GM21447 (cell line): ENCODE measurements at regions not wholly inside any gene's neighbourhood (a gene's known extent, or its start where the extent isn't known, plus 50 kb on each side); places are given as distances from the start of the nearest gene placed in this dataset.
A peak's percentile ranks its signal among the peaks of the same experiment; 100 is the strongest.
"Not testable (repeated sequence)": the region's sequence is repeated elsewhere in the genome, so short reads cannot be mapped to it uniquely, and the experiment has no call there.

Source experiments
- ATAC-seq: cut with Tn5 transposase; IDR thresholded peaks from one replicate; pipeline ENCODE4 v1.9.1; 2021; ENCODE audit not compliant: unreplicated experiment

DNA sequence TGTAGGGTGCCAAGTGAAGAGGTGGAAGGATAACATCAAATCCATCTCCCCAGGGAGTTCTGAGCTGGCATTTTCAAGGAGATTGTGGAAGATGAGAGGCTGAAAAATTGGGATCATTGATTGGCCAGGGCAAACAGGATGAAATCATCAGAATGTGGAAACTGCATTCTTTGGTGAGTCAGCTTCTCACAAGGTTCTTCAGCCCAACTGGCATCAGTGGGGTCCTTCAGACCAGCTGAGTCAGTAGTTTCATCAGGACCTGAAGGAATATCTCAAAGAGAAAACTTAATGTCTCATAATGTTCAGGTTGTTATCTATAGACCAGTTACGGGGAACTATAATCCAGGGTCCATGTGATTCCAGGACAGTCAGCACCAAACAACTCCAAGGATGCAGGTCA, 195.8 kb downstream of the HAO1 start:
- no peak for ATAC-seq

DNA sequence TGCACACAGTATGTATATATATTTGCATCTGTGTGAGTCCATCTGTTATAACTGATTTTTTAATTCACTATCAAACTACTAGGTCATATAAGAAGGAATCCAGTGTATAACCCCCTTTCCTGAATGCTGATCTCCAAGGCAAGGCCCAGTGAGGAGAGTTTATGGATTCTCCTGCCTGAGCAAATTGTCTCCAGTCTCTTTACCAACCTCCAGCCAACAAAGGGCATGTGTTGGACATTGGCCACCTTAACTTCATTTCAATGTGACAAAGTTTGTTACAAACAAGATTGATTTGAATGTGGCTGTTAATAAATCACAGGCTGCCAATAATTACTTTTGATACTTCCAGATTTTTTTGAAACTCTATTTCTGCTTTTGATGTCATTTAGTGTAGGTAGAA, 191.6 kb downstream of the HAO1 start:
- ATAC-seq, result no peak

DNA sequence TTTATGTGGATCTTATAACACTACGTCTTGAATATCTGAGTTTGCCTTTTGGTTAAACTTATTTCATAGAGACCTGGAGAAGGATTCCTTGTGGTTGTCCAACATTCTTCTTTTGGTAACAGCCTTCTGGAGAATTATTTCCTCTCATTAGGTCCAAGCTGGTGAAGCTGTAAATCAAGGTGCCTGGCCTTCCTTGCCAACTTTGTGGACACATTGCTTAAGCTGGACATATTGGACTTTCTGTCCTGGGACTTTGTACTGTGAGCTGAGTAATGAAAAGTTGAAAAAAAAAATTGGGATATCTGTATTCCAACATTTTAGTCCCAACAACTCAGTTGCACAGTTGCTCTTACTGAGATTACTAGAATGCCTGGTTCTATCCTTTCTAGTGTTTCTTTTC, 186.2 kb downstream of the HAO1 start:
- no peak for ATAC-seq

DNA sequence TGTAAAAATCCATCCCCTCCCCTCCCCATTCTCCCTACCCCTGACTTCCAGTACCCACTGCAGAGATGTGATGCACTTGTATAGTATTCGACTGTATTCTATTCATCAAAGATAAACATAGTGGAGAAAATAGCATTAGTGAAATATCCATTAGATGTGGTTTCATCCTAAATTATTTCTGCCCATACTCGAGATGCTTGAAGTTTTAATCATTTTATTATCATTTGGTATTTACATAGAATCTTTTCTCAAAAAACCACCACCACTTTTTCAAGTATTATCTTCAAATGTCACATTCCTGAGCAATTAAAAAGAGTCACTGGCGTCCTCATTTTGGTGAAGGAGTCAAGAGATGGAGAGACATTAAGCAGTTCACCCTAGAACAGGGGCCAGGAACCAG, 181.9 kb downstream of the HAO1 start:
- no peak for ATAC-seq

DNA sequence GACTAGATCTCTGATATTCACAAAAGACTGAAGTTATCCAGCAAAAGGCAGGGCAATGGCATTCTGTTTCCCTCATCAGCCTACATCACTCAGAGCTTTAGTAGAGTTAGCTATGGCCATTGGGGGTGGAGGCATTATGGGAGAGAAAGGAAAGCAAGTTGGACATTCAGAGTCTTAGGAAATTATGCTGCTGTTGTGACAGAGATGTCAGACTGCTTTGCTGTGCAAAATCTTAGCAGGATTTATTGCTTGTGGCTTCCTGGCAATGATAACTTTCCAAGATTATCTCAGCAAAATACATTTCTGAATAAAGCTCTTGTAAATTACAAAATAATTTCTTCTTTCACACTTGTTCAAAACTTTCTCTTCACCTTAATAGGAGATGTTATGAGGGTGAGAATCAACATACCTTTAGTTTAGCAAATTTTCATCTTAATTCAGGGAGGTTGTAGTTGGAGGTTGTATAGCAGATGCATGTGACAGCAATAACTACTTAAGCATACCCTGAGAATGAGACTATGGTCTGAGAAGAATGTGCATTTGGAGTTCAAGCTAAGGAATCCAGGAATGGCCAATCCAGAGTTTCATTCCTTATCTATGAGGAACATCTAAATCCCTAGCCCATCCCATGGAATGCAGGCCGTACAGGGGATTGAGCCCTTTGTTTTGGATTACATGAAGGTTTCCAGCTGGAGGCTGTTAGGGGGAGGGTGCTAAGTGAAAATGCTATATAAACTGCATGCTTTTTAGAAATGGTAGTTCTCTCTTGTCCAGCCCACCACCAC, 179.8 kb downstream of the HAO1 start:
- ATAC-seq, result no peak

DNA sequence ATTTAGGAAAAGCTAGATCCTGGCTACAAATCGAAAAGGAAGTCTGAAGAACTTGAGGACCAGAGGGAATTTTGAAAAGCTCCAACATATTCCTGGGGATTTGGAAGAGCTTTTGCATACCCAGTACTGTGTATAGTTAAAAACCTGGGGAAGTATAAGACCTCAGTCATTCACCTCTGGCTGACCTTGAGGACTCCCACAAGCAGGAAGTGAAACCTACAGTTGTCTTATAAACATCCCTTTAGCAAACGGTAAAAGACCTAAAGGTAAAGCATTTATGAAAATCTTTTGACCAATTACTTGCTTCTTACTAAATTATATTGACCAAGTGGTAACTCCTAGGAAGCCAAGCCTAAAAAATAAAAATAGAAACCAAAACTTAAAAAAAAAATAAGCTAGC, 175.0 kb downstream of the HAO1 start:
- ATAC-seq, result peak; percentile 73

DNA sequence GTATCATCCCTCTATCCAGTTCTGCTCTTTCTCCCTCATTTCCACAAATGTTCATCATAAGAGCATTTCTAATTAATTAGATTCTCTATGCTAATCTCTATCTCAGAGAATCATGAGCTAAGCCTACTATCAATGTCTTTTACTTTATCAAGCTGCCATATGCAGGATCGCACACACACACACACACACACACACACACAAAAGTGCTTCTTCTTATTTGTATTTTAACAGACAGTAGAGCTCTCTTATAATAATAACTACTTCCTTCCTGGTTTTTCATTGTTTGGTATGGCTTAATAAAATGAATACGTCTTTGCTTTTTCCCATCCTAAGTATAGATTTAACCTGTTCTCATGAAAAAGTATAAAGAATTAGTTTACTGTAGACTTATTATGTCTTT, 170.2 kb downstream of the HAO1 start:
- ATAC-seq, result no peak

DNA sequence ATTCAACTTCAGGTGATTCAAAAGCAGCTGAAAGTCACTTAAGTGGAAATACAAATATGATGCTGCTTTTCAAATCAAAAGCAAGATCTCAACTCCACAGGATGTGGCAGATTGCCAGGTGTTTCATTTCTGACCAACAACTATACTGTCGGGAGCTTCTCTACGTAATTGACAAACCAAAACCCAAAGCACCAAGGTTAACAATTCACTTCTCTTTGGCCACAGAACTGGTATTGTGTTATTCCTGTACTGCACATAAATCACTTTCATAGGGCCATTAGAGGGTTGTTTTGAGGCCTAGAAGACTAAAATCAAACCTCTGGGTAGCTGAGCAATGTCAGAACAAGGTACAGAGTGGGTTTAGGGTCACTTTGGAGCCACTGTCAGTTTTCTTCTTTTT, 169.7 kb downstream of the HAO1 start:
- peak; percentile 93 for ATAC-seq

DNA sequence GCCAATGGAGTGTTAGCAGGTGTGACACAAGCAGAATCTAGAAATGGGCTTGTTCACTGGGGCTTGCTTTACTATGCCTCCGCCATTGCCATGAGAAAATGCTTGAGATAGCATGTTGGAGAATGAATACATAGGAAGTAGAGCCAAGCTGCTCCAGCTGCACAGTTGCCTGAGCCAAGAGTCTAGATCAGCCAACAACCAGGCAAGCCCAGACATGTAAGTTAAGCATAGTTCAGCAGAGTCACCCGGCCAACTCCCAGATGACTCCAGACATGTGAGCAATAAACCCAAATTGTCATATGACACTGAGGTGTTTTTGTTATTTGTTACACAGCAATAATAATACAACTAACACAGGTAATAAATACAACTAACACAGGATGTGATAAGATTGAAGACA, 167.9 kb downstream of the HAO1 start:
- no peak for ATAC-seq

DNA sequence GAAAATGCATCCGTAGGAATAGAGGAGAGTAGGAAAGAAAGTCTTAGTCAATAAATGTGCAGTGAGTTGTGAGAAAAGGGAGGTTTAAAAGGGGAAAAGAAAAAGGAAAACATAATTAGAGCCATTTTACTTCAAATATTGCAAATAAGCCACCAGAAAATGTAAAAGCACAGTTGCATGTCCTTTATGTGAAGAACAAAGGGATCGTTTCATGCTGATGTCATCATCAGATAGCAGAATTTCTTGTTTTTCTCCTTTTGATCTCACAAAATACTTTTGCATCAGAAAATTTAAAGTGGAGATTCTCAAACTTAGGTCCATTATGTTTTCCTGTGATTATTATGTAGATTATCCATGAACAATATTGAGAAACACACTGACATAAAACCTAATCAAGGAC, 166.7 kb downstream of the HAO1 start:
- no peak for ATAC-seq

DNA sequence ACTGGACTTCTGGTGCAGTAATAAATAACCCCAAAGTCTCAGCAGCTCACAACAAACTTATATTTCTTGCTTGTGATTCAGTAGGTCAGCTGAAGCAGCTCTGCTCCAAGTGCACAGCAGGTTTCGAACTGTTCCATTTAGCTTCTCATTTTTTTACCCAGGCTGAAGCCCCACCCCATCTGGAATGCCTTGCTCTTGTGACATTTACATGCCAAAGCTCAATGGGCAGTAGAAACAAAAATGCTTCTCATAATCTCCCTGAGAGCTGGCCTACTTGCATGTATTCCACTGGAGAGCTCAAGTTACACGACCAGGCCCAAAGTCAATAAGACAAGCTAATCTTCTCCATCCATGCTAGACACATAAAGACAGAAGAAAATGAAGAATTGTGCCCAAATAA, 165.2 kb downstream of the HAO1 start:
- ATAC-seq, result no peak

DNA sequence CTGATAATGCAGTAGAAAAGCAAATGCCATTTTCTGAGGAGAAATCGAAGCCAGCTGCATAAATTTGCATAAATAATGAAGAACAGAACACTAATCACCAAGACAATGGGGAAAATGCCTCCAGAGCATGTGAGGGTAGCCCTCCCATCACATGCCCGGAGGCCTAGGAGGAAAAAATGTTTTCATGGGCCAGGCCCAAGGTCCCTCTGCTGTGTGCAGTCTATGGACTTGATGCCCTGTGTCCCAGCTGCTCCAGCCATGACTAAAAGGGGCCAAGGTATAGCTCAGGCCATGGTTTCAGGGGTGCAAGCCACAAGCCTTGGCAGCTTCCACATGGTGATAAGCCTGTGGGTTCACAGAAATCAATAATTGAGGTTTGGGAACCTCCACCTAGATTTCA, 164.1 kb downstream of the HAO1 start:
- ATAC-seq, result no peak

DNA sequence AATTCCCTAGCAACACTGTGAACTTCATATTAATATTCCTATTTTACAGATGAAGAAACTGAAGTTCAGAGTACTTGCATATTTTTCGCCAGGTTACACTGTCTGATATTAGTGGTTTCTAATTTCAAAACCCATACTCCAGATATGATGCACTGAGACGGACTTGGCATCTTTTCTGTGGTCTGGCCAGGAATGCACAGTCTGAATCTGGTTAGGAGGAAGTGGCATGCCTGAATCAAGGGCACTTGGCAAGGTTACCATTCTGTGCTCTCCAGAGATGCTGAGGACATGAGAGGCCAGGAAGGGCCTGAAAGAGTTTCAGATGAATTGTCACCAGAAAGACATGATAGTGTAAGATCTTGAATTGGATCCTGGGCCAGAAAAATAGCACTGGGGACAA, 150.1 kb downstream of the HAO1 start:
- ATAC-seq, result no peak

DNA sequence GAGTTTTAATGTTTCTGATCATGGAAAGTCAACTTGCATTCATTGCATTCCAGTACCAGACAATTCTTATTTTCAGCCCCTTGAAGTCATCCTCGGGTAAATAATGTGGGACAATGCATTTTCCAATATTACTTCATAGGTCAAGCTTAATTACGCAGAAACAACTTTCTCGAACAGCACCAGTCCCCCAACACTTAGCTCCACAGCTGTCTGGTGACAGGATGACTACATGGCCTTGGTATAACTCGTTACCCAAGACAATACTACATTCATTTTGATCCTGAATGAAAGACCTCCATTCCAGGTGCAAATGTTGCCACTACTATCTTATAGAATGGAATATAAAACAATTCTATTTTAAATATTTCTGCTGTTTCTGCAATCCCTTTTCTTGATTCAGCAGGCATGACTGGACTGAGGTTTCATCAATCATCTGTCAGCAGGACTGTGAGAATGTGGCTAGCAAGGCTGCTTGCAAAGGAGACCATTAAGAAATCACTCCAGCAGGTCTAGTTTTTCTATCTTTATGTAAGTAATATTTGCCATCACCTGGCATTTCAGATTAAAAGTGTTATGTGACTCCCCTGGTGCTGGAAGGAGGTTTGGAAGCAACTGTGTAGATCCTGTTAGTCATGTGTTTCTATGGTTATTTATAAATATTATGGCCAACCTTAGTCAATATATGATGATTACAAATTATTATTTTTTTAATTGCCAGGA, 147.9 kb downstream of the HAO1 start:
- no peak for ATAC-seq

DNA sequence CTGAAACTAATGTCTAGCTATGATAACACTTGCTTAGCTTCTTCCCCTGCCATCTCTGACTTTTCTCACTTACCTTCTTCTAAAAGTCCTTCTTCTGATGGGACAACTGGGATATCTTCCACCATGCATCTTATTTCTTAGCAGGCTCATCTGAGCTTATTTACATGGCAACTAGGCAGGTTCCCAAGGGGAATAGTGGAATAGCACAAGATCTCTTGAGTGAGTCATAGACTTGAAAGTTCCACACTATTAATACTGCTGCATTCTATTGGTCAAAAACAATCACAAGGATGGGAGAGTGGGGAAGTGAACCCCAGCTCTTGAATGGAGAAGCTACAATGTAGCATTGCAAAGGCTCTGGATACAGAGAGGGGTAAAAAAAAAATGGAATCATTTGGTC, 142.1 kb downstream of the HAO1 start:
- ATAC-seq, result no peak

DNA sequence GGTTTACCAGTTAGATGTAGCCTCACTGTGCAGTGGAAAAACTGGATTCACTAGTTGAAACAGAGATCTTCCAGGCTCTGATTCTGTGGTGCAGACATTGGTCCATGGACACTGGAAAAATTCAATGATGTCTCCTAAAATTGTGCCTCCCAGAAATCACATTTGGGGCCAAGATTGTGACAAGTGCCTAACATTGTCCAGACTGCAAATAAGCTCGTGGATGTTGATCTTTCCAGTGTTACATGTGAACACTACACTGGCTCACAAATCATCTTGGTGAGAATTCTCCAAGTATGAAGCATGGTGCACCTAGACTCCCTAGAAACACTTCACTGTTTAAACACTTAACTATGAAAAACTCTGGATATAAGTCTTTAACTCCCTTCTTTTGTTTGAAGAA, 140.4 kb downstream of the HAO1 start:
- ATAC-seq, result no peak

DNA sequence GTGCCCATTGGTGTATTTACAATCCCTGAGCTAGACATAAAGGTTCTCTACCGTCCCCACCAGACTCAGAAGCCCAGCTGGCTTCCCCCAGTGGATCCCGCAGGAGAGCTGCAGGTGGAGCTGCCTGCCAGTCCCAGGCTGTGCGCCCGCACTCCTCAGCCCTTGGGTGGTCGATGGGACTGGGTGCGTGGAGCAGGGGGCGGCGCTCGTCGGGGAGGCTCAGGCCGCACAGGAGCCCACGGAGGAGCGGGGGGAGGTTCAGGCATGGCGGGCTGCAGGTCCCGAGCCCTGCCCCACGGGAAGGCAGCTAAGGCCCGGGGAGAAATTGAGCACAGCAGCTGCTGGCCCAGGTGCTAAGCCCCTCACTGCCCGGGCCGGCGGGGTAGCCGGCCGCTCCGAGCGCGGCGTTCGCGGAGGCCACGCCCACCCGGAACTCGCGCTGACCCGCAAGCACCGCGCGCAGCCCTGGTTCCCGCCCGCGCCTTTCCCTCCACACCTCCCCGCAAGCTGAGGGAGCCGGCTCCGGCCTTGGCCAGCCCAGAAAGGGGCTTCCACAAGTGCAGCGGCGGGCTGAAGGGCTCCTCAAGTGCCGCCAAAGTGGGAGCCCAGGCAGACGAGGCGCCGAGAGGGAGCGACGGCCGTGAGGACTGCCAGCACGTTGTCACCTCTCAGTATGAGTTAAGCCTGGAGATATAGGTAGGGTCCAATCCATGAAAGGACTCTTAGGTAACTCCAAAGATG, 136.7 kb downstream of the HAO1 start:
- not testable (repeated sequence) for ATAC-seq

DNA sequence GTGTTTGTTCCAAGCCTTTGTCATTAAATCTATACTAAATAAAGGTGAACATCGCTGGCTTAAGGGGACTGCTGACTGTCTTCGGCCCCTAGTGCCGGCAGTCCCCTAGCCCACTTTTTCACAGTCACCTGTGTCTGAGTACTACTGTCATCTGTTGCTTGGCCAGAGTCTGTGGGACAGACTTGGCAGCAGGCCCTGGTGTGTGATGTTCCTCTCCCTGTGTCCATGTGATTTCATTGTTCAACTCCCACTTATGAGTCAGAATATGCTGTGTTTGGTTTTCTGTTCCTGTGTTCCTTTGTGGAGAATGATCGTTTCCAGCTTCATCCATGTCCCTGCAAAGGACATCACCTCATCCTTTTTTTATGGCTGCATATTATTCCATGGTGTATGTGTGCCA, 133.4 kb downstream of the HAO1 start:
- no peak for ATAC-seq

DNA sequence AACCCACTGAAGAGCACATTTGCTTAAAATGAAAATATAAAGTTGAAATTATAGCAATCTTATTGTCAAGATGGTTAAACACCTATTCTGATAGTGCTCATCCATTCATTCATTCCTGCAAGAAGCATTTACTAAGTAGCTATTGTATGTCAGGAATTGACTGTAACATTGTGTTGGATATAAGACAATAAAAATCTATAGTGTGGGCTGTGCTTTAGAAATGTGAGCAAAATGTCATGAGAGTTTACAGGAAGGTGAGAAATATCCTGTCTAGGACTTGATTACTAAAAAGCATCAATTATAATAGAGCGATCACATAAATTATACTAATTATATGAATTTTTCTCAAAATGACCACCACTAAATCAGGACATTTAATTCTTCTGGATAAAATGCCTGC, 123.0 kb downstream of the HAO1 start:
- no peak for ATAC-seq

DNA sequence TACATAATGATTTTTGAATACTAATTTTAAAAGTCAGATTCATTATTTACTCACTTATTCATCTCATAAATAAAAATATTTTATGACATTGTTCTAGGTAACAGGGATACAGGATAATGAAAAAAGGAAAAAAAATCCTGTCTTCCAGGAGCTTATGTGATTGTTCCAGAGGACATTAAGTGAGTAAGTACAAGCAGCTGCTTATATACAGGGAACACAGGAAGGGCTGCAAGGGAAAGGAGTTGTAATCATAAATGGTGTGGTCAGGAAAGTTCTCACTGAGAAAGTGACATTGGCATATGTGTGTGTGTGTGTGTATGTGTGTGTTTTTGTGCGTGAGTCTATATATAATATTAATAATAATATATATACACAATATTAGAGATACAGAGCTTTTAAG, 121.8 kb downstream of the HAO1 start:
- no peak for ATAC-seq

DNA sequence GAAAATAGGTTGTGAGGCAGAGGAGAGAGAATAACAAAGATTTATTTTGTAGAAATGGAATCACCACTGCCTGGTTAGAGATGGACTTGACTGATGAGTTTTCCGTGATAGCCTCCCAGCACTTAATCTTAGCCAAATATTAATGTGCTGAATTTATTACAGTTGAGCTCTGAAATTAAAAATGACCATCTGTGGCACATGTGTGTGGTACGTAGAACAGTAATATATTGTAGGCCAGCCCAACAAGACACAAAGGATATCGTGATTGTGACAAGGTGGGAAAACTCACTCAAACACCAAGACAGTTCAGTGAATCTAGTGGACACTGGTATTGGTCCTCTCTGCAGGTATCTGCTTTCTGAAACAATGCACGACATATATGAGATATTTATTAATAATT, 119.4 kb downstream of the HAO1 start:
- ATAC-seq, result no peak

DNA sequence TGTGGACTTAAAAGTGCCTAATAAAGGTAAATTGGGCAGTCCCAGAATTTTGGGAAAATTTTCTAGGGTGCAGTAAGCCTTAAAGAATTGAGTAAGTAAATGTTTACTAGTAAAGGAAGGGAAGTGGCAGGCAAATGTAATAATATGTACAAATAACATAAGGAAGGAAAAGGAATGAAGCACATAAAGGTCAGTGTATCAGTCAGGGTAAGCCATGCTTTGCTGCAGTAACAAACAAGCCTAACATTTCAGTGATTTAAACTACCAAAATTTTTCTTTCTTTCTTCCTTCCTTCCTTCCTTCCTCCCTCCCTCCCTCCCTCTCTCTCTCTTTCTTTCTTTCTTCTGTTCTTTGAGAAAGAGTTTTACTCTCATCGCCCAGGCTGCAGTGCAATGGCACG, 117.5 kb downstream of the HAO1 start:
- ATAC-seq, result no peak
